ENCODE measurements at regions not wholly inside any gene's neighbourhood (a gene's known extent, or its start where the extent isn't known, plus 50 kb on each side); places are given as distances from the start of the nearest gene placed in this dataset.

- Histone ChIP-seq H3K27me3 (peaks cover 0 to 8% (median 0%) of the 10 kb centered on the region in 4 donors), H3K9me3 (no peaks in the 10 kb centered on the region), H3K27ac (no peak overlapping the region), H3K4me1 (no peaks in the 10 kb centered on the region), H3K36me3 (no peaks in the 10 kb centered on the region), H3K4me3 (no peak overlapping the region)
- no peak for TF ChIP-seq CTCF (IDR thresholded peaks at IDR 0.05)
- no peak for TF ChIP-seq POLR2A (IDR thresholded peaks at IDR 0.05)
- intact Hi-C loops (cut with DNase I) = no loop called here
- 83 to 88% methylated on average over 7 to 8 of the region's 9 CpGs for WGBS, 2 donors
- no peak for DNase-seq
Measured at GRCh38 chr19:30093966-30094755, 152.1 kb downstream of the URI1 start.

- H3K36me3 ChIP-seq = no peaks in the 10 kb centered on the region
- no peak overlapping the region for H3K27ac ChIP-seq
- H3K4me1 ChIP-seq = no peaks in the 10 kb centered on the region
- H3K27me3 ChIP-seq = peaks cover 0 to 8% (median 0%) of the 10 kb centered on the region in 4 donors
- no peak for DNase-seq
- H3K9me3 ChIP-seq = no peaks in the 10 kb centered on the region
- intact Hi-C loops (cut with DNase I) = no loop called here
- no peak overlapping the region for H3K4me3 ChIP-seq
- 60% methylated on average over 2 of the region's 3 CpGs; no CpG with 5 or more reads in 1 of the 2 donors for WGBS, 2 donors
- TF ChIP-seq POLR2A (IDR thresholded peaks at IDR 0.05) (no peak), CTCF (IDR thresholded peaks at IDR 0.05) (no peak)
Measured at GRCh38 chr19:30094756-30095140, 152.7 kb downstream of the URI1 start.

- DNase-seq = no peak
- WGBS, 2 donors = 60% methylated on average over 1 of the region's 3 CpGs; no CpG with 5 or more reads in 1 of the 2 donors
- Histone ChIP-seq H3K4me1 (no peaks in the 10 kb centered on the region), H3K36me3 (no peaks in the 10 kb centered on the region), H3K9me3 (no peaks in the 10 kb centered on the region), H3K27ac (no peak overlapping the region), H3K27me3 (peaks cover 0 to 8% (median 0%) of the 10 kb centered on the region in 4 donors), H3K4me3 (no peak overlapping the region)
- TF ChIP-seq POLR2A (IDR thresholded peaks at IDR 0.05) (no peak), CTCF (IDR thresholded peaks at IDR 0.05) (no peak)
- intact Hi-C loops (cut with DNase I) = no loop called here
Measured at GRCh38 chr19:30095171-30095570, 153.1 kb downstream of the URI1 start.

GRCh38 chr19:30096596-30097370, 154.7 kb downstream of the URI1 start:
- no peak for TF ChIP-seq POLR2A (IDR thresholded peaks at IDR 0.05)
- no peak for TF ChIP-seq CTCF (IDR thresholded peaks at IDR 0.05)
- Histone ChIP-seq H3K4me1 (no peaks in the 10 kb centered on the region), H3K27ac (no peak overlapping the region), H3K36me3 (no peaks in the 10 kb centered on the region), H3K27me3 (no peaks in the 10 kb centered on the region), H3K4me3 (no peak overlapping the region), H3K9me3 (no peaks in the 10 kb centered on the region)
- WGBS, 2 donors = 78 to 81% methylated on average over 12 of the region's 19 CpGs
- no peak for DNase-seq
- intact Hi-C loops (cut with DNase I) = no loop called here

GRCh38 chr19:30097746-30098280, 155.8 kb downstream of the URI1 start:
- Histone ChIP-seq H3K4me1 (no peaks in the 10 kb centered on the region), H3K27ac (no peak overlapping the region), H3K36me3 (no peaks in the 10 kb centered on the region), H3K27me3 (no peaks in the 10 kb centered on the region), H3K4me3 (no peak overlapping the region), H3K9me3 (no peaks in the 10 kb centered on the region)
- no peak for TF ChIP-seq POLR2A (IDR thresholded peaks at IDR 0.05)
- TF ChIP-seq CTCF (IDR thresholded peaks at IDR 0.05) = no peak
- no peak for DNase-seq
- intact Hi-C loops (cut with DNase I) = no loop called here
- 84 to 88% methylated on average over 6 to 7 of the region's 9 CpGs for WGBS, 2 donors

All from esophagus squamous epithelium (tissue), 5 donors.